Breast epithelium (tissue), 4 donors: ENCODE measurements at regions not wholly inside any gene's neighbourhood (a gene's known extent, or its start where the extent isn't known, plus 50 kb on each side); places are given as distances from the start of the nearest gene placed in this dataset.
"Not testable (repeated sequence)": the region's sequence is repeated elsewhere in the genome, so short reads cannot be mapped to it uniquely, and the experiment has no call there.

Source experiments
- DNase-seq, 2 donors: peaks; one replicate each; pipeline ENCODE4 v3.0.0-alpha.2; 2019; ENCODE audit warnings: low spot score in 2 of 2
- H3K27ac ChIP-seq, 2 donors: fragments of 200-600 bp; sonication (generic) in 1 of 2; one replicate each; pipeline ENCODE4 v1.5.1; 2016 to 2019; ENCODE audit warnings: mild to moderate bottlenecking in 1 of 2
- H3K27me3 ChIP-seq, 2 donors: fragments of 200-600 bp; sonication (generic) in 1 of 2; one replicate each; pipeline versions ENCODE4 v1.5.1 to v1.6.0; 2017 to 2019; ENCODE audit warnings: control low read depth in 1 of 2, mild to moderate bottlenecking in 1 of 2
- H3K36me3 ChIP-seq: fragments of 200-600 bp; one replicate; pipeline ENCODE4 v1.5.1; 2019
- H3K4me1 ChIP-seq, 2 donors: fragments of 200-600 bp; sonication (generic); one replicate each; pipeline ENCODE4 v1.5.1; 2016 to 2019; ENCODE audit warnings: control low read depth in 1 of 2
- H3K4me3 ChIP-seq, 3 donors: fragments of 200-600 bp; sonication (generic); 1 replicate in 2 of 3; 2 replicates in 1 of 3; pipeline ENCODE4 v1.5.1; 2016 to 2019; ENCODE audit warnings: mild to moderate bottlenecking in 3 of 3, moderate library complexity in 2 of 3
- H3K9me3 ChIP-seq, 2 donors: fragments of 200-600 bp; sonication (generic) in 1 of 2; one replicate each; pipeline ENCODE4 v1.5.1; 2016 to 2019; ENCODE audit warnings: control low read depth in 1 of 2
- POLR2A ChIP-seq: fragments of 450-650 bp; IDR thresholded peaks from one replicate; pipeline ENCODE4 v1.6.1; 2016; ENCODE audit warnings: antibody characterized with exemption, mild to moderate bottlenecking, moderate library complexity
- POLR2AphosphoS5 ChIP-seq, 3 donors: sonication (generic); formaldehyde crosslinking; IDR thresholded peaks; one replicate each; pipeline ENCODE4 v1.6.1; 2017; ENCODE audit warnings: antibody characterized with exemption in 3 of 3
- intact Hi-C: fragments of 100-400 bp; cut with DNase I; formaldehyde crosslinking; loops from one replicate; pipeline ENCODE4 v1.15.1; 2023; ENCODE audit warnings: low total_unique reads
- TF ChIP-seq, protein P1 (sequence below), 3 donors: fragments of 450-650 bp; IDR thresholded peaks; one replicate each; pipeline ENCODE4 v1.5.1; 2016 to 2017; ENCODE audit warnings: antibody characterized with exemption in 3 of 3, mild to moderate bottlenecking in 3 of 3, moderate library complexity in 3 of 3

GRCh38 chr5:17054911-17055310, 118.8 kb upstream of the MYO10 start:
- no peaks in the 10 kb centered on the region for H3K9me3 ChIP-seq
- H3K36me3 ChIP-seq, result no peaks in the 10 kb centered on the region
- TF ChIP-seq POLR2A (no peak), POLR2AphosphoS5 (IDR thresholded peaks at IDR 0.05) (no peak)
- TF ChIP-seq, protein P1, sequence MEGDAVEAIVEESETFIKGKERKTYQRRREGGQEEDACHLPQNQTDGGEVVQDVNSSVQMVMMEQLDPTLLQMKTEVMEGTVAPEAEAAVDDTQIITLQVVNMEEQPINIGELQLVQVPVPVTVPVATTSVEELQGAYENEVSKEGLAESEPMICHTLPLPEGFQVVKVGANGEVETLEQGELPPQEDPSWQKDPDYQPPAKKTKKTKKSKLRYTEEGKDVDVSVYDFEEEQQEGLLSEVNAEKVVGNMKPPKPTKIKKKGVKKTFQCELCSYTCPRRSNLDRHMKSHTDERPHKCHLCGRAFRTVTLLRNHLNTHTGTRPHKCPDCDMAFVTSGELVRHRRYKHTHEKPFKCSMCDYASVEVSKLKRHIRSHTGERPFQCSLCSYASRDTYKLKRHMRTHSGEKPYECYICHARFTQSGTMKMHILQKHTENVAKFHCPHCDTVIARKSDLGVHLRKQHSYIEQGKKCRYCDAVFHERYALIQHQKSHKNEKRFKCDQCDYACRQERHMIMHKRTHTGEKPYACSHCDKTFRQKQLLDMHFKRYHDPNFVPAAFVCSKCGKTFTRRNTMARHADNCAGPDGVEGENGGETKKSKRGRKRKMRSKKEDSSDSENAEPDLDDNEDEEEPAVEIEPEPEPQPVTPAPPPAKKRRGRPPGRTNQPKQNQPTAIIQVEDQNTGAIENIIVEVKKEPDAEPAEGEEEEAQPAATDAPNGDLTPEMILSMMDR (IDR thresholded peaks at IDR 0.05), result no peak
- no peak for DNase-seq
- H3K4me1 ChIP-seq, result peaks cover 0 to 5% of the 10 kb centered on the region in 2 donors
- no peak overlapping the region for H3K27ac ChIP-seq
- intact Hi-C loops, result no loop called here
- H3K27me3 ChIP-seq, result no peaks in the 10 kb centered on the region
- no peak overlapping the region for H3K4me3 ChIP-seq

GRCh38 chr5:17056141-17056631, 120.1 kb upstream of the MYO10 start:
- H3K4me1 ChIP-seq, result peaks cover 0 to 5% of the 10 kb centered on the region in 2 donors
- H3K27ac ChIP-seq, result peak overlapping the region in 1 of 2 donors; percentile 52
- intact Hi-C loops, result no loop called here
- DNase-seq, result no peak
- TF ChIP-seq POLR2A (no peak), POLR2AphosphoS5 (IDR thresholded peaks at IDR 0.05) (no peak)
- TF ChIP-seq, protein P1 (IDR thresholded peaks at IDR 0.05), result no peak
- H3K27me3 ChIP-seq, result no peaks in the 10 kb centered on the region
- no peaks in the 10 kb centered on the region for H3K9me3 ChIP-seq
- H3K36me3 ChIP-seq, result no peaks in the 10 kb centered on the region
- H3K4me3 ChIP-seq, result no peak overlapping the region

GRCh38 chr5:17058438-17058837, 122.3 kb upstream of the MYO10 start:
- H3K4me3 ChIP-seq, result no peak overlapping the region
- no peaks in the 10 kb centered on the region for H3K27me3 ChIP-seq
- no peaks in the 10 kb centered on the region for H3K9me3 ChIP-seq
- TF ChIP-seq, protein P1 (IDR thresholded peaks at IDR 0.05), result no peak
- TF ChIP-seq POLR2A (no peak), POLR2AphosphoS5 (IDR thresholded peaks at IDR 0.05) (no peak)
- no peaks in the 10 kb centered on the region for H3K36me3 ChIP-seq
- H3K27ac ChIP-seq, result no peak overlapping the region
- H3K4me1 ChIP-seq, result peaks cover 0 to 5% of the 10 kb centered on the region in 2 donors
- no peak for DNase-seq
- intact Hi-C loops, result no loop called here

DNA sequence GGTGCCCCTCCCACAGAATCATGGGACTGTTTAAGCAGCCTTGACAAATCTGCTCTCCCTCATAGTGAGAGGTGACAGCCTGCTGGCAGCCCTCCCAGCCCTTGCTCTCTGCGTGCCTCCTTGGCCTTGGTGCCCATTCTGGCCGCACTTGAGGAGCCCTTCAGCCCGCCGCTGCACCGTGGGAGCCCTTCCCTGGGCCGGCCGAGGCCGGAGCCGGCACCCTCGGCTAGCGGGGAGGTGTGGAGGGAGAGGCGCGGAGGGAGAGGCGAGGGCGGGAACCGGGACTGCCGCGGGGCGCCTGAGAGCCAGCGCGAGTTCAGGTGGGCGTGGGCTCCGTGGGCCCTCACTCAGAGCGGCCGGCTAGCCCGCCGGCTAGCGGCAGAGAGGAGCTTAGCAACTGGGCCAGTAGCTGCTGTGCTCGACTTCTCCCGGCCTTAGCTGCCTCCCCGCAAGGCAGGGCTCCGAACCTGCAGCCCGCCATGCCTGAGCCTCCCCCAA, 125.9 kb upstream of the MYO10 start:
- intact Hi-C loops, result no loop called here
- H3K4me3 ChIP-seq, result no peak overlapping the region
- DNase-seq, result no peak
- no peaks in the 10 kb centered on the region for H3K9me3 ChIP-seq
- no peaks in the 10 kb centered on the region for H3K36me3 ChIP-seq
- H3K27me3 ChIP-seq, result no peaks in the 10 kb centered on the region
- H3K4me1 ChIP-seq, result peaks cover 0 to 5% of the 10 kb centered on the region in 2 donors
- no peak overlapping the region for H3K27ac ChIP-seq
- TF ChIP-seq, protein P1 (IDR thresholded peaks at IDR 0.05), result no peak
- TF ChIP-seq POLR2A, result no peak
- TF ChIP-seq POLR2AphosphoS5 (IDR thresholded peaks at IDR 0.05), result no peak

DNA sequence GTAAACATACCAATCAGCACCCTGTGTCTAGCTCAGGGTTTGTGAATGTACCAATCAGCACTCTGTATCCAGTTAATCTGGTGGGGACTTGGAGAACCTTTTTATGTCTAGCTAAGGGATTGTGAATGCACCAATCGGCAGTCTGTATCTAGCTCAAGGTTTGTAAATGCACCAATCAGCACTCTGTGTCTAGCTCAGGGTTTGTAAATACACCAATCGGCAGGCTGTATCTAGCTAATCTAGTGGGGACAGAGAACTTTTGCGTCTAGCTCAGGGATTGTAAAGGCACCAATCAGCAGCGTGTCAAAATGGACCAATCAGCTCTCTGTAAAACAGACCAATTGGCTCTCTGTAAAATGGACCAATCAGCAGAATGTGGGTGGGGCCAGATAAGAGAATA, 126.7 kb upstream of the MYO10 start:
- DNase-seq, H3K36me3 ChIP-seq, H3K4me3 ChIP-seq, intact Hi-C loops, H3K27me3 ChIP-seq, H3K27ac ChIP-seq, H3K4me1 ChIP-seq, H3K9me3 ChIP-seq: not testable (repeated sequence)

DNA sequence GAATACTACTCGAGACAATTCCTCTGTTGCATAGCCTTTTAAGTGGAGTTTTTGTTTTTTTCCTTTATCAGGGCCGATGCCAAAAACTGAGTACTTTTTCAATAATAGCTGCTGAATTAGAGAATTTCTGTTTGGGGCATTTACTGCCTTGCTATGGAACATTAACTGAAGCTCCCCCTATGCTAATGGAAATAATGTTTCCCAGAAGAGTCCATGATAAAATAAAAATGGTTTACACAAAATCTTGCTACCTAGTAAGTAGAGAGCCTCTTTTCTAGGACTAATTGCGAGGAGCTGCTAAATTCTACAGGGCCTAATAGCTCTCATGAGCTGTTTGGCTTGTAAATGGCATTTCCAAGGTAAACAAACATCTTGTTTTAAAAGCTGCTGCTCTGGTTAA, 128.2 kb upstream of the MYO10 start:
- DNase-seq, result no peak
- H3K4me3 ChIP-seq, result no peak overlapping the region
- H3K27me3 ChIP-seq, result no peaks in the 10 kb centered on the region
- no peak overlapping the region for H3K27ac ChIP-seq
- no peaks in the 10 kb centered on the region for H3K9me3 ChIP-seq
- TF ChIP-seq, protein P1 (IDR thresholded peaks at IDR 0.05), result no peak
- TF ChIP-seq POLR2A, result no peak
- intact Hi-C loops, result no loop called here
- H3K36me3 ChIP-seq, result no peaks in the 10 kb centered on the region
- no peaks in the 10 kb centered on the region for H3K4me1 ChIP-seq
